IPS DF 19.7 (cell line): ENCODE measurements at regions not wholly inside any gene's neighbourhood (a gene's known extent, or its start where the extent isn't known, plus 50 kb on each side); places are given as distances from the start of the nearest gene placed in this dataset.
"Not testable (repeated sequence)": the region's sequence is repeated elsewhere in the genome, so short reads cannot be mapped to it uniquely, and the experiment has no call there.

Experiments used
- DNase-seq: peaks from one replicate; pipeline ENCODE4 v3.0.0-alpha.2; 2013; ENCODE audit warnings: low read depth, low spot score

GRCh38 chr5:125659316-125660023 is 763.7 kb upstream of the GRAMD2B start:
- DNase-seq: no peak

- no peak for DNase-seq
Measured at GRCh38 chr5:125660231-125660895, 762.8 kb upstream of the GRAMD2B start.

- DNase-seq: no peak
Measured at GRCh38 chr5:125661584-125661983, 761.6 kb upstream of the GRAMD2B start.

- DNase-seq: no peak
Measured at GRCh38 chr5:125668884-125669283, 754.3 kb upstream of the GRAMD2B start.

- no peak for DNase-seq
Measured at GRCh38 chr5:125673359-125673950, 749.8 kb upstream of the GRAMD2B start.

GRCh38 chr5:125679522-125679921 is 743.7 kb upstream of the GRAMD2B start:
- no peak for DNase-seq

GRCh38 chr5:125683669-125684068 is 739.5 kb upstream of the GRAMD2B start:
- DNase-seq: no peak

GRCh38 chr5:125685771-125686170 is 737.4 kb upstream of the GRAMD2B start:
- DNase-seq: no peak

- not testable (repeated sequence) for DNase-seq
Measured at GRCh38 chr5:125691738-125692530, 731.3 kb upstream of the GRAMD2B start.

GRCh38 chr5:125695996-125696655 is 727.1 kb upstream of the GRAMD2B start:
- DNase-seq: no peak

- no peak for DNase-seq
Measured at GRCh38 chr5:125696762-125697161, 726.4 kb upstream of the GRAMD2B start.

GRCh38 chr5:125698420-125698819 is 724.8 kb upstream of the GRAMD2B start:
- no peak for DNase-seq

GRCh38 chr5:125699860-125700259 is 723.3 kb upstream of the GRAMD2B start:
- DNase-seq: no peak

- no peak for DNase-seq
Measured at GRCh38 chr5:125700380-125700861, 722.8 kb upstream of the GRAMD2B start.

GRCh38 chr5:125703616-125704015 is 719.6 kb upstream of the GRAMD2B start:
- DNase-seq: no peak

- no peak for DNase-seq
Measured at GRCh38 chr5:125704888-125705287, 718.3 kb upstream of the GRAMD2B start.

GRCh38 chr5:125708583-125708982 is 714.6 kb upstream of the GRAMD2B start:
- no peak for DNase-seq

GRCh38 chr5:125710745-125711144 is 712.5 kb upstream of the GRAMD2B start:
- DNase-seq: no peak

GRCh38 chr5:125712397-125712796 is 710.8 kb upstream of the GRAMD2B start:
- DNase-seq: no peak

GRCh38 chr5:125713109-125713805 is 710.0 kb upstream of the GRAMD2B start:
- DNase-seq: no peak

- DNase-seq: no peak
Measured at GRCh38 chr5:125715216-125715615, 708.0 kb upstream of the GRAMD2B start.
